KMS-11 (cell line): ENCODE measurements at regions not wholly inside any gene's neighbourhood (a gene's known extent, or its start where the extent isn't known, plus 50 kb on each side); places are given as distances from the start of the nearest gene placed in this dataset.

Experiments
- H2AFZ ChIP-seq: fragments of 200-600 bp; sonication (generic); 2 replicates; pipeline ENCODE4 v1.6.1; 2016; ENCODE audit warnings: antibody characterized with exemption, mixed run types, low read depth
- H3K27ac ChIP-seq: fragments of 200-600 bp; sonication (generic); 2 replicates; pipeline ENCODE4 v1.6.1; 2016; ENCODE audit warnings: mild to moderate bottlenecking, mixed run types
- H3K27me3 ChIP-seq: fragments of 200-600 bp; sonication (generic); 2 replicates; pipeline ENCODE4 v1.6.1; 2017; ENCODE audit warnings: mild to moderate bottlenecking, low read depth, mixed run types, moderate library complexity; ENCODE audit not compliant: insufficient read depth
- H3K36me3 ChIP-seq: fragments of 200-600 bp; sonication (generic); 2 replicates; pipeline ENCODE4 v1.6.1; 2017; ENCODE audit warnings: mild to moderate bottlenecking, mixed run types; ENCODE audit not compliant: insufficient read depth
- H3K4me1 ChIP-seq: fragments of 200-600 bp; sonication (generic); 2 replicates; pipeline ENCODE4 v1.6.1; 2016; ENCODE audit warnings: mild to moderate bottlenecking, low read depth, mixed run types; ENCODE audit not compliant: poor library complexity, severe bottlenecking
- H3K4me2 ChIP-seq: fragments of 200-600 bp; sonication (generic); 2 replicates; pipeline ENCODE4 v1.7.0; 2016; ENCODE audit warnings: mild to moderate bottlenecking, mixed run types
- H3K4me3 ChIP-seq: fragments of 200-600 bp; sonication (generic); IDR thresholded peaks from 2 replicates; pipeline ENCODE4 v1.6.1; 2017; ENCODE audit warnings: low read depth, low read length, mixed read lengths; ENCODE audit not compliant: insufficient read depth
- H3K79me2 ChIP-seq: fragments of 200-600 bp; sonication (generic); 2 replicates; pipeline ENCODE4 v1.6.1; 2016; ENCODE audit warnings: low read depth, mixed run types; ENCODE audit not compliant: insufficient read depth
- H3K9ac ChIP-seq: fragments of 200-600 bp; sonication (generic); 2 replicates; pipeline ENCODE4 v1.6.1; 2016; ENCODE audit warnings: mild to moderate bottlenecking, mixed run types
- H4K20me1 ChIP-seq: fragments of 200-600 bp; sonication (generic); 2 replicates; pipeline ENCODE4 v1.6.1; 2016; ENCODE audit warnings: mild to moderate bottlenecking, mixed run types; ENCODE audit not compliant: insufficient read depth
- TF ChIP-seq, protein P1 (sequence below): fragments of 200-600 bp; sonication (generic); conservative IDR thresholded peaks from 2 replicates; pipeline ENCODE4 v1.6.1; 2017; ENCODE audit warnings: low read depth, mild to moderate bottlenecking, antibody characterized with exemption, low read length, moderate library complexity, mixed read lengths

- H3K9ac ChIP-seq, result no peak overlapping the region
- no peaks in the 10 kb centered on the region for H3K79me2 ChIP-seq
- H3K27me3 ChIP-seq, result no peaks in the 10 kb centered on the region
- H3K36me3 ChIP-seq, result no peaks in the 10 kb centered on the region
- no peaks in the 10 kb centered on the region for H4K20me1 ChIP-seq
- no peak overlapping the region for H3K4me2 ChIP-seq
- H3K4me1 ChIP-seq, result no peaks in the 10 kb centered on the region
- no peak overlapping the region for H2AFZ ChIP-seq
- TF ChIP-seq, protein P1, sequence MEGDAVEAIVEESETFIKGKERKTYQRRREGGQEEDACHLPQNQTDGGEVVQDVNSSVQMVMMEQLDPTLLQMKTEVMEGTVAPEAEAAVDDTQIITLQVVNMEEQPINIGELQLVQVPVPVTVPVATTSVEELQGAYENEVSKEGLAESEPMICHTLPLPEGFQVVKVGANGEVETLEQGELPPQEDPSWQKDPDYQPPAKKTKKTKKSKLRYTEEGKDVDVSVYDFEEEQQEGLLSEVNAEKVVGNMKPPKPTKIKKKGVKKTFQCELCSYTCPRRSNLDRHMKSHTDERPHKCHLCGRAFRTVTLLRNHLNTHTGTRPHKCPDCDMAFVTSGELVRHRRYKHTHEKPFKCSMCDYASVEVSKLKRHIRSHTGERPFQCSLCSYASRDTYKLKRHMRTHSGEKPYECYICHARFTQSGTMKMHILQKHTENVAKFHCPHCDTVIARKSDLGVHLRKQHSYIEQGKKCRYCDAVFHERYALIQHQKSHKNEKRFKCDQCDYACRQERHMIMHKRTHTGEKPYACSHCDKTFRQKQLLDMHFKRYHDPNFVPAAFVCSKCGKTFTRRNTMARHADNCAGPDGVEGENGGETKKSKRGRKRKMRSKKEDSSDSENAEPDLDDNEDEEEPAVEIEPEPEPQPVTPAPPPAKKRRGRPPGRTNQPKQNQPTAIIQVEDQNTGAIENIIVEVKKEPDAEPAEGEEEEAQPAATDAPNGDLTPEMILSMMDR, result no peak
- no peak overlapping the region for H3K27ac ChIP-seq
- H3K4me3 ChIP-seq, result no peak overlapping the region
These were observed 799.8 kb downstream of the RAPGEF2 start for GRCh38 chr4:159902648-159903047.

DNA sequence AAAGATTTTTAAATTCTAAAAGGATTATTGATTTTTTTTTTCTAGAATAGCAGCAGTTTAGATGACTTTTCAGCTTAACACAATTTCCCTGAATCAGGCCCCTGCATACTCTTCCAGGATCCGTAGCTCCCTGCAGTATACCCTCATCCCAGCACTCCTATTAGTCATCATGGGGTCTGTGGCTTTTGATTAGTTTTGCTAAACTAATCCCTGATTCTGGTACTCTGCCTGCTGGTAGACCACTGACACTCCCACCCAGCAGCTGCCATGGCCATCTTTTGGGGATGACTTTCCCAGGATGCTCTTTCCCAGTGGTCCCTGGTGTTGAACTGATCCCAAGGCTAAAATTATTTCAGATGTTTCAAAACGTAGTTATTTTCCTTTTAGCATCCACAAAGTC, 802.0 kb downstream of the RAPGEF2 start:
- TF ChIP-seq, protein P1, result no peak
- no peaks in the 10 kb centered on the region for H3K27me3 ChIP-seq
- H3K36me3 ChIP-seq, result no peaks in the 10 kb centered on the region
- H3K27ac ChIP-seq, result no peak overlapping the region
- no peaks in the 10 kb centered on the region for H3K79me2 ChIP-seq
- no peak overlapping the region for H3K4me3 ChIP-seq
- no peak overlapping the region for H2AFZ ChIP-seq
- H3K4me2 ChIP-seq, result no peak overlapping the region
- no peaks in the 10 kb centered on the region for H3K4me1 ChIP-seq
- H4K20me1 ChIP-seq, result no peaks in the 10 kb centered on the region
- H3K9ac ChIP-seq, result no peak overlapping the region

- H3K4me3 ChIP-seq, result no peak overlapping the region
- H4K20me1 ChIP-seq, result no peaks in the 10 kb centered on the region
- no peaks in the 10 kb centered on the region for H3K27me3 ChIP-seq
- TF ChIP-seq, protein P1, result no peak
- no peaks in the 10 kb centered on the region for H3K4me1 ChIP-seq
- H3K27ac ChIP-seq, result no peak overlapping the region
- H3K79me2 ChIP-seq, result no peaks in the 10 kb centered on the region
- no peaks in the 10 kb centered on the region for H3K36me3 ChIP-seq
- H3K9ac ChIP-seq, result no peak overlapping the region
- no peak overlapping the region for H2AFZ ChIP-seq
- no peak overlapping the region for H3K4me2 ChIP-seq
These were observed 803.2 kb downstream of the RAPGEF2 start for GRCh38 chr4:159906051-159906450.

- Histone ChIP-seq H3K4me1 (no peaks in the 10 kb centered on the region), H3K27me3 (no peaks in the 10 kb centered on the region), H3K36me3 (no peaks in the 10 kb centered on the region), H3K27ac (no peak overlapping the region), H2AFZ (no peak overlapping the region), H4K20me1 (no peaks in the 10 kb centered on the region), H3K4me2 (no peak overlapping the region), H3K79me2 (no peaks in the 10 kb centered on the region), H3K4me3 (no peak overlapping the region), H3K9ac (no peak overlapping the region)
- TF ChIP-seq, protein P1, result no peak
These were observed 803.6 kb downstream of the RAPGEF2 start for GRCh38 chr4:159906517-159906916.
